ENCODE measurements at regions not wholly inside any gene's neighbourhood (a gene's known extent, or its start where the extent isn't known, plus 50 kb on each side); places are given as distances from the start of the nearest gene placed in this dataset.

DNA sequence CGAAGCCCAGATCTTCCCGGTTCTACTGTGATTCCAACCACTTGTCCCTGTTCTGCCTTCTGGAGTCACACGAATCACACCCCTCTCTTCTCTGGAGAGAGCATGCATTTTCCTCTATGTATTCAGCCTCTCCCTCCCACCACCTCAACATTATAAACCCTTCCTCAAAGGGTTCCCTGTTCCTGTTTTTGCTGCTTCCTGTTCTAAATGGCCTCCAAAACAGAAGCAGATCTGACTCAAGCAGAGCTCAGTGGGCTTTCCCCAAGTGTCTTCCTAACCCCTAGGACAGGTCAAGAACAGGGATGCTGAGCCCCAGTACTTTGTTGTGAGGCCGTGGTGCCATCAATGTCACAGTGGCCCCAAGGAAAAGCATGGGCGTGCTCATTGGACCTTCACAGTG, 75.7 kb upstream of the ARNT2 start:
- TF ChIP-seq, protein P1, sequence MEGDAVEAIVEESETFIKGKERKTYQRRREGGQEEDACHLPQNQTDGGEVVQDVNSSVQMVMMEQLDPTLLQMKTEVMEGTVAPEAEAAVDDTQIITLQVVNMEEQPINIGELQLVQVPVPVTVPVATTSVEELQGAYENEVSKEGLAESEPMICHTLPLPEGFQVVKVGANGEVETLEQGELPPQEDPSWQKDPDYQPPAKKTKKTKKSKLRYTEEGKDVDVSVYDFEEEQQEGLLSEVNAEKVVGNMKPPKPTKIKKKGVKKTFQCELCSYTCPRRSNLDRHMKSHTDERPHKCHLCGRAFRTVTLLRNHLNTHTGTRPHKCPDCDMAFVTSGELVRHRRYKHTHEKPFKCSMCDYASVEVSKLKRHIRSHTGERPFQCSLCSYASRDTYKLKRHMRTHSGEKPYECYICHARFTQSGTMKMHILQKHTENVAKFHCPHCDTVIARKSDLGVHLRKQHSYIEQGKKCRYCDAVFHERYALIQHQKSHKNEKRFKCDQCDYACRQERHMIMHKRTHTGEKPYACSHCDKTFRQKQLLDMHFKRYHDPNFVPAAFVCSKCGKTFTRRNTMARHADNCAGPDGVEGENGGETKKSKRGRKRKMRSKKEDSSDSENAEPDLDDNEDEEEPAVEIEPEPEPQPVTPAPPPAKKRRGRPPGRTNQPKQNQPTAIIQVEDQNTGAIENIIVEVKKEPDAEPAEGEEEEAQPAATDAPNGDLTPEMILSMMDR (IDR thresholded peaks at IDR 0.05; ENCODE audit: insufficient read depth, low read depth, low read length): no peak
- no peak overlapping the region for H3K4me3 ChIP-seq (ENCODE audit: low read depth, low read length)
- CTCF ChIA-PET: no interaction called here
- DNase-seq (ENCODE audit: low read depth): no peak
- POLR2A ChIA-PET: no interaction called here
- peaks cover 2% of the 10 kb centered on the region; the same call in 1 of the 2 replicates for H3K27me3 ChIP-seq (ENCODE audit: control insufficient read depth, insufficient read depth, low read length)
- H3K36me3 ChIP-seq (ENCODE audit: control insufficient read depth, insufficient read depth, low read length): no peaks in the 10 kb centered on the region

DNA sequence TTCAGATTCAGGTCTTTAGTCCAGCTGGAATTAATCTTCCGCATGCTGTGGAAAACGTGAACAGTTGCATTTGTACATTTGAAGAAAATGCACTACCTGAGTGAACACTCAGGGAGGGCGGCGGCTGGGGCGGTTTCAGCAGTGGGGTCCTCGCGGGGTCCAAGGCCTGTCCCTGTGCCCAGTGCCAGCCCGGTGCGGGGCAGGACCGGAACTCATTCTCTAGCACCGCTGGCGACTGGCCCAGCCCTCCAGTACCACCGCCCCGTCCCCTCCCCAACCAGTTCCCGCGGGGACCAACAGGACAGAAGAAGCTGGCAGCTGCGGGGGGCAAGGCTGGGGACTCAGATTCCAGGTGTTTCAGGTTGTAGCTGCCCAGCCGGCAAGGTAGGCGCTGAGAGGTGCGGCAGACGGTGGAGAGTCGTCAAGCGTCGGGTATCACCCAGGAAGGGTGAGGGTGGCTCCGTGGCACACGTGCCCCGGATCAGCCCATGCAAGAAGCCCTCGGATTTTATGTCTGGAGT, 72.2 kb upstream of the ARNT2 start:
- ChIA-PET CTCF (interaction anchor here (1.2 kb wide), 1 partner anchor 9 kb away, joined by 4 read pairs; no protein-coding TSS in a partner anchor), POLR2A (no interaction called here)
- no peak for DNase-seq (ENCODE audit: low read depth)
- no peak overlapping the region for H3K4me3 ChIP-seq (ENCODE audit: low read depth, low read length)
- TF ChIP-seq, protein P1 (IDR thresholded peaks at IDR 0.05; ENCODE audit: insufficient read depth, low read depth, low read length): no peak
- H3K36me3 ChIP-seq (ENCODE audit: control insufficient read depth, insufficient read depth, low read length): no peaks in the 10 kb centered on the region
- peaks cover 3% of the 10 kb centered on the region for H3K27me3 ChIP-seq (ENCODE audit: control insufficient read depth, insufficient read depth, low read length)

DNA sequence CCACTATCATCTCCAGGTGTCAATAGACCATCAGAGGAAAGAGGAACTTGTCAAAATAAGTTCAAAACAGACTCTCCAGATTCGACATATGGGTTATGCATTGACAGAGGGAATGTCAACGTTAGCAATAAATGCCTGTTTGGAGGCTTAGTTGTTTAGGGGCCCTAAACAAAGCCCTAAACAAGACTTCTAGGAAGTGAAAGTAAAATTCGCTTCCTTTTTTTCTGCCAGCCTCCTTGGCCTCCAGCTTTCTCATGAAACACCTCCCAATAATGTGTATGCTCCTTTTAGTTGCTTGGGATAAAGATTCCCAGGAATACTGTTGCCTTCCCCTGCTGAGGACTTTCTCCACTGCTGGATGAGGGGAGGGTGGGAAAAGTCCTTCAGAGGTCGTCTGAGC, 70.9 kb upstream of the ARNT2 start:
- no peaks in the 10 kb centered on the region for H3K36me3 ChIP-seq (ENCODE audit: control insufficient read depth, insufficient read depth, low read length)
- TF ChIP-seq, protein P1 (IDR thresholded peaks at IDR 0.05; ENCODE audit: insufficient read depth, low read depth, low read length): no peak
- no peak for DNase-seq (ENCODE audit: low read depth)
- ChIA-PET POLR2A (no interaction called here), CTCF (interaction anchor here (0.7 to 1.1 kb wide), 2 partner anchors 10 to 17 kb away, joined by 3 read pairs; no protein-coding TSS in a partner anchor)
- H3K4me3 ChIP-seq (ENCODE audit: low read depth, low read length): no peak overlapping the region
- H3K27me3 ChIP-seq (ENCODE audit: control insufficient read depth, insufficient read depth, low read length): peaks cover 3% of the 10 kb centered on the region

DNA sequence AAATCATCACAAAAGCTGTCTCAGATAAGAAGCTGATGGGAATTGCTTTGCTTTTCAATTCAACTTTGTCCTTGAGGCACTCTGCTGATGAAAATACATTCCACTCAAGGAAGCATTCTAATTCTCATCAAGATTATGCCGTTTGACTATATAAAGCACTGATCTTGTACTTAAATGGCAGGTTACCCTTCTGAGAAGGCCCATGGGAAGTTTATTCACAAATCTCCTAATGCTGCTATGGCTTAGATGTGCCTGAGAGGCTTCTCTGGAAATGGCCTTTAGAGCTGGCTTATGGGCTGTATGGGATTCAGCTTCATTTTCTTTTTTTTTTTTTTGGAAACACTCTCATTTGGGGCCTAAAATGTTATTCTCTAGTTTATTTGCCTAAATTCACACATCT, 69.7 kb upstream of the ARNT2 start:
- no peak overlapping the region for H3K4me3 ChIP-seq (ENCODE audit: low read depth, low read length)
- ChIA-PET POLR2A (interaction anchor here (0.5 kb wide), 1 partner anchor 636 kb away, joined by 3 read pairs; no protein-coding TSS in a partner anchor), CTCF (interaction anchor here (1.1 to 1.3 kb wide), 2 partner anchors 9 to 21 kb away, joined by 3 read pairs; no protein-coding TSS in a partner anchor)
- TF ChIP-seq, protein P1 (IDR thresholded peaks at IDR 0.05; ENCODE audit: insufficient read depth, low read depth, low read length): no peak
- peaks cover 3% of the 10 kb centered on the region for H3K27me3 ChIP-seq (ENCODE audit: control insufficient read depth, insufficient read depth, low read length)
- DNase-seq (ENCODE audit: low read depth): no peak
- no peaks in the 10 kb centered on the region for H3K36me3 ChIP-seq (ENCODE audit: control insufficient read depth, insufficient read depth, low read length)

DNA sequence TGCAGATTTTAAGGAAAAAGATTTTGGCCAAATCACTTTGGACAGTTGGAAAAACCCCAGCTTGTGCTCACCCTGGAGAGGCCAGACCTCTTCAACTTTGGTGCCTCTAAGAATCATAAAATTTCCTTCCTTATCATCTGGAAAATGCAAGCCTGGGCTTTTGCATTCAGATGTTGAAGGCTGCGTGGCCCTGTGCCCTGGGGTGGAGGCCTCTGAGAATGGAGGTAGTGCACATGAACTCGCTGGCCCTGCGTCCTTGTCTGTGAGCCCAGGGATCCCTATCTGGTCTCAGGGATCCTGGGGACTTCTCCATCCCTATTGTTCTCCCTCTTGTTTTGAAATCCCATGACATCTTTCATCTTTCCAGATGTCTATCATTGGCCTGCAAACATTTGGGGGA, 64.6 kb upstream of the ARNT2 start:
- Histone ChIP-seq H3K36me3 (ENCODE audit: control insufficient read depth, insufficient read depth, low read length) (no peaks in the 10 kb centered on the region), H3K4me3 (ENCODE audit: low read depth, low read length) (no peak overlapping the region), H3K27me3 (ENCODE audit: control insufficient read depth, insufficient read depth, low read length) (peaks cover 8% of the 10 kb centered on the region)
- ChIA-PET CTCF (no interaction called here), POLR2A (no interaction called here)
- no peak for DNase-seq (ENCODE audit: low read depth)
- TF ChIP-seq, protein P1 (IDR thresholded peaks at IDR 0.05; ENCODE audit: insufficient read depth, low read depth, low read length): no peak
